Uterus (tissue), 2 donors: ENCODE measurements at regions not wholly inside any gene's neighbourhood (a gene's known extent, or its start where the extent isn't known, plus 50 kb on each side); places are given as distances from the start of the nearest gene placed in this dataset.

Experiments
- CTCF ChIP-seq, 4 experiments: fragments of 200-600 bp in 2 of 4; fragments of 450-650 bp in 2 of 4; sonication (generic) in 2 of 4; IDR thresholded peaks; one replicate each; pipeline ENCODE4 v1.5.1; 2016 to 2019; ENCODE audit warnings: antibody characterized with exemption in 4 of 4, mild to moderate bottlenecking in 2 of 4, moderate library complexity in 1 of 4
- POLR2A ChIP-seq, 2 donors: fragments of 450-650 bp; IDR thresholded peaks; one replicate each; pipeline ENCODE4 v1.6.1; 2016; ENCODE audit warnings: antibody characterized with exemption in 2 of 2, mild to moderate bottlenecking in 1 of 2, moderate library complexity in 1 of 2

GRCh38 chr16:52650789-52651188, 103.8 kb upstream of the TOX3 start:
- TF ChIP-seq CTCF (IDR thresholded peaks at IDR 0.05), result no peak
- no peak for TF ChIP-seq POLR2A (IDR thresholded peaks at IDR 0.05)
